BE2C (cell line): ENCODE measurements at regions not wholly inside any gene's neighbourhood (a gene's known extent, or its start where the extent isn't known, plus 50 kb on each side); places are given as distances from the start of the nearest gene placed in this dataset.

Source experiments
- DNase-seq: peaks from one replicate; pipeline ENCODE4 v3.0.0-alpha.2; 2020
- H3K27me3 ChIP-seq: fragments of 250-450 bp; sonication (Bioruptor Pico); 2 replicates; pipeline ENCODE4 v1.5.1; 2020; ENCODE audit warnings: mild to moderate bottlenecking
- H3K36me3 ChIP-seq: fragments of 250-450 bp; sonication (Bioruptor Pico); 2 replicates; pipeline ENCODE4 v1.5.1; 2020; ENCODE audit warnings: mild to moderate bottlenecking
- H3K4me1 ChIP-seq: fragments of 250-450 bp; sonication (Bioruptor Pico); 2 replicates; pipeline ENCODE4 v1.5.1; 2020
- H3K4me3 ChIP-seq: 2 replicates; pipeline ENCODE4 v1.5.1; 2011; ENCODE audit warnings: low read depth, low read length
- H3K9me3 ChIP-seq: fragments of 250-450 bp; sonication (Bioruptor Pico); 2 replicates; pipeline ENCODE4 v1.5.1; 2020
- TF ChIP-seq, protein P1 (sequence below): IDR thresholded peaks from 2 replicates; pipeline ENCODE4 v1.5.1; 2012; ENCODE audit warnings: mild to moderate bottlenecking, low read depth, low read length

DNA sequence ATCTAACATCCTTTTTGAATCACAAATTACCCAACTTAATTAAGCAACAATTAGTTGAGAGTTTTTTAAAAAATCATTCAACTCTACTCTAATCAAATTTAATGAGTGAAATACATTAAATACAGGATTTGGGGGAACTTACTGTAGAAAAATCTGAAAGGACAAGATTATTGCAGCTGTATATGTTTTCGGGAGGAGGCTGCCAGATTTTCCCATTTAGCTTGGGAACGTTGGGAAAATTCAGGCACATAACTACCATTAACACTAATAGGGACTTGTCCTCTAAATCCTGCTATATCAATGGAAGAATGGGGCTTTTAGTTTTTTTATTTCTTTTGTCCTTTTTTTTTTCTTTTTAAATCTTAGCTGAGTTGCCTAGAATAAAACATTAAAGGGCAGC lies 691.4 kb upstream of the FZD8 start:
- no peaks in the 10 kb centered on the region for H3K36me3 ChIP-seq
- TF ChIP-seq, protein P1, sequence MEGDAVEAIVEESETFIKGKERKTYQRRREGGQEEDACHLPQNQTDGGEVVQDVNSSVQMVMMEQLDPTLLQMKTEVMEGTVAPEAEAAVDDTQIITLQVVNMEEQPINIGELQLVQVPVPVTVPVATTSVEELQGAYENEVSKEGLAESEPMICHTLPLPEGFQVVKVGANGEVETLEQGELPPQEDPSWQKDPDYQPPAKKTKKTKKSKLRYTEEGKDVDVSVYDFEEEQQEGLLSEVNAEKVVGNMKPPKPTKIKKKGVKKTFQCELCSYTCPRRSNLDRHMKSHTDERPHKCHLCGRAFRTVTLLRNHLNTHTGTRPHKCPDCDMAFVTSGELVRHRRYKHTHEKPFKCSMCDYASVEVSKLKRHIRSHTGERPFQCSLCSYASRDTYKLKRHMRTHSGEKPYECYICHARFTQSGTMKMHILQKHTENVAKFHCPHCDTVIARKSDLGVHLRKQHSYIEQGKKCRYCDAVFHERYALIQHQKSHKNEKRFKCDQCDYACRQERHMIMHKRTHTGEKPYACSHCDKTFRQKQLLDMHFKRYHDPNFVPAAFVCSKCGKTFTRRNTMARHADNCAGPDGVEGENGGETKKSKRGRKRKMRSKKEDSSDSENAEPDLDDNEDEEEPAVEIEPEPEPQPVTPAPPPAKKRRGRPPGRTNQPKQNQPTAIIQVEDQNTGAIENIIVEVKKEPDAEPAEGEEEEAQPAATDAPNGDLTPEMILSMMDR, result no peak
- no peaks in the 10 kb centered on the region for H3K27me3 ChIP-seq
- H3K4me1 ChIP-seq, result no peaks in the 10 kb centered on the region
- H3K4me3 ChIP-seq, result no peak overlapping the region
- no peaks in the 10 kb centered on the region for H3K9me3 ChIP-seq
- DNase-seq, result no peak

DNA sequence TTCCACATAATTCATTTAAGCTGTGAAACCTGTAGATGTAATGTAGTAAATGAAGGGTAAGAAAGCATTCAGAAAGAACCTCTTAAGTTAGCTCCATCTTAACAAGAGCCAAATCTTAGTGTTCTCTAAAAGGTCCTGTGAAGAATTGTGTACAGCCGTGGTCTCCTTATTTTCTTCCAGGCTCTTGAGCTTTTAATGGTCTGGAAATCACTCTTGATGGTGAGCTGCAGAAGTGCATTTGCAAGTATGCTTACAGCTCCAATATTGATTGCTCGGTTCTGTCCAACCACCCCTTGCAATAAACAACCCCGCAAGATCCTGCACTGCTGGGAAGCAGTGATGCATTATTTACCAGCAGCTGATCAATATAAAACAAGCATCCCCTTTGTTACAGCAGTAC lies 690.8 kb upstream of the FZD8 start:
- H3K9me3 ChIP-seq, result no peaks in the 10 kb centered on the region
- H3K27me3 ChIP-seq, result no peaks in the 10 kb centered on the region
- TF ChIP-seq, protein P1, result no peak
- H3K4me3 ChIP-seq, result no peak overlapping the region
- H3K4me1 ChIP-seq, result no peaks in the 10 kb centered on the region
- DNase-seq, result no peak
- H3K36me3 ChIP-seq, result no peaks in the 10 kb centered on the region

DNA sequence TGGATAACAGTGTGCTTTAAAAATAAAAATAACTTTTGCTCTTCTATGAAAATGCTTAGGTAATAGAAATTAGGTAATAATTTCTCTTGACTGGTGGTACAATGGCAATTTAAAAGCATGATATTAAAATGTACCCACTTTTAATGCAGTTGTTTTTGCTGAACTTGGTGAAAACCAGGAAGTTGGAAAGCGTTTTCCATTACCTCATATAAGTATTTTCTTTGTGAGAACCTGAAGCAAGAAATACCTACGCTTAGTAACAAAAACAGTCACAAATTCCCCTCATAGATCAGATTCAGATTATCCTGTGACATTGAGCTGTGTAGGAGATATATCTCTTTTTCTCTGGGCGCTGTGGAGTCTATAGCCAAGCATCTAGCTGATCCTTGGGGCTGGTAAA lies 689.0 kb upstream of the FZD8 start:
- H3K4me1 ChIP-seq, result no peaks in the 10 kb centered on the region
- DNase-seq, result no peak
- H3K27me3 ChIP-seq, result no peaks in the 10 kb centered on the region
- no peaks in the 10 kb centered on the region for H3K36me3 ChIP-seq
- TF ChIP-seq, protein P1, result no peak
- H3K4me3 ChIP-seq, result no peak overlapping the region
- no peaks in the 10 kb centered on the region for H3K9me3 ChIP-seq

DNA sequence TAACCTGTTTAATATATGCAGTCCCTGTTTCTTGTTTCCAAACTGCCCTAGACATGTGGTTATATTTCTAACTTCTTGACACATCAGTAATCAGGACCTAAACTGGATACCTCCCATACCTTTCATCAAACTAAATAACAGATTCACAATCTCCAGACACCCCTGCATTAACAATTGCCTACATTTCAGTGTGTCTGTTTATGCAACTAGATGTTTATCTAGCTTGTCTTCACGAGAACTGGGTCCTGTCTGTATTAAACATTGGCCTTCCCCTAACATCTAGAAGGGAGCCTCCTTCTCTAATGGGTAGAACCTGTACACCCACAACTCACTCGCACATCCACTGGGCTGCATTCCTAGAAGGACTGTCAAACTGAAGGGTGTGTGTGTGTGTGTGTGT lies 683.7 kb upstream of the FZD8 start:
- Histone ChIP-seq H3K36me3 (no peaks in the 10 kb centered on the region), H3K4me1 (no peaks in the 10 kb centered on the region; the same call in 1 of the 2 replicates), H3K9me3 (no peaks in the 10 kb centered on the region), H3K4me3 (no peak overlapping the region), H3K27me3 (no peaks in the 10 kb centered on the region)
- DNase-seq, result no peak
- TF ChIP-seq, protein P1, result no peak

DNA sequence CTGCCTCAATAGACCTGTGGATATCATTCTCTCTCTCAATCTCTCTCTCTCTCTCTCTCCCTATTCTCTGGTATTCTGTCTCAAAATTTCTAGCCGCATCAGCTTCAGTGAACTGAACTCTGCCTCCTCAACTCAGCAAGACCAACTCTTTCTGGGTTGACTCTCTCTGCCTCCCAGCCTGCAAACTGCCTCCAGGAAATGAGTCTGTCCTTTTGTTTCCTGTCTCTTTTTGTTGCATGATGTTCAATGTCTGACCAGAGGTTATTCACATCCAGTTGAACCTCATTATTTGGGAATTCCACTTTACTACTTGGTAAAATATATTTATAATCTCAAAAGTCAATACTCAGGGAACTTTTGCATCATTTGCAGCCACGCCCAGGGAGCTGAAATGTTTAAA lies 682.7 kb upstream of the FZD8 start:
- Histone ChIP-seq H3K9me3 (no peaks in the 10 kb centered on the region), H3K27me3 (no peaks in the 10 kb centered on the region), H3K4me3 (no peak overlapping the region), H3K4me1 (no peaks in the 10 kb centered on the region; the same call in 1 of the 2 replicates), H3K36me3 (no peaks in the 10 kb centered on the region)
- TF ChIP-seq, protein P1, result no peak
- no peak for DNase-seq

DNA sequence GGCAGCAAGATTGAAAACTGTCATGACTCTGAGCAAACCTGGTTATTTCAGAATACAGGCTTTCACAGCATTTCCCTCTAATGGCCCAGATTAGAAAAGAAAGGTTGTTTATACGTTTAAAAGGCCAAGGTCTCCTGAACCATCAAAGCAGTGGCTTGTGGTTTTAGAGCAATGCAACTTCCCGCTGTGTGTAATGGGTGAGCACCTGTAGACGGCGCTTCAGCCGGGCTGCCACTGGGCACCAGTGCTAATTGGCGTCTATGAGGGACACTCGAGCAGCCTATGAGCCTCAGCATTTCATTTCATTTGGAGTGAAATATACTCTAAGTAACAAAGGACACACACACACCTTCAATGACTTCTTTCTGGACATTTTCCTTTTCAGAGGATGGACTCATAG lies 671.0 kb upstream of the FZD8 start:
- no peak for DNase-seq
- Histone ChIP-seq H3K9me3 (no peaks in the 10 kb centered on the region), H3K36me3 (no peaks in the 10 kb centered on the region), H3K4me1 (no peaks in the 10 kb centered on the region), H3K27me3 (no peaks in the 10 kb centered on the region), H3K4me3 (no peak overlapping the region)
- TF ChIP-seq, protein P1, result no peak
